ENCODE measurements at regions not wholly inside any gene's neighbourhood (a gene's known extent, or its start where the extent isn't known, plus 50 kb on each side); places are given as distances from the start of the nearest gene placed in this dataset.

DNA sequence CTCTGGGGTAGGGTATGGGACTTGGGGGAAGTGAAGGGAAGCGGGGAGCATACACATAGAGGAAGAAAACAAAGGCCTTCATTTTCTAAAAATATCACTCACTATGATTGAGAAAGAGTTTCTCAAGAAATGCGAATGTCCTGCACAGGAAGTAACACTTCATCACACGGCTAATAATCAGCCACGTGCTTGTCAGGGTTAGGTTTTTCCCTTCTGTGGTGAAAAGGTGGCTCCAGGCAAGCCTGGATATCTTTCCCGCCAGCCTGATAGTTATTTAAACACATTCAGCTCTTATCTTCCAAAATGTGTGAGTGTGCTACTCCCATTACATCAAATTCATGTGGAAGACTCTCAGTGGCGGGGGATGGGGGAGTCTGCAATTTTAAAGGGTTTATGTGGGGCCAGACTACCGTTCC is 166.4 kb upstream of the ADO start:
- TF ChIP-seq OSR2 (tag by site-specific recombination; IDR thresholded peaks at IDR 0.05) (no peak), ZNF146 (tag by site-specific recombination; IDR thresholded peaks at IDR 0.05) (no peak), ZNF701 (tag by site-specific recombination; IDR thresholded peaks at IDR 0.05) (no peak), ZFP41 (tag by site-specific recombination; IDR thresholded peaks at IDR 0.05; ENCODE audit: borderline replicate concordance) (no peak), ZNF350 (tag by site-specific recombination; IDR thresholded peaks at IDR 0.05) (no peak), GLI4 (tag by site-specific recombination; IDR thresholded peaks at IDR 0.05) (no peak), SETDB1 (IDR thresholded peaks at IDR 0.05; ENCODE audit: insufficient read length, low read length) (no peak), ZNF157 (tag by site-specific recombination; IDR thresholded peaks at IDR 0.05) (no peak), ZNF544 (tag by site-specific recombination; IDR thresholded peaks at IDR 0.05) (no peak), ZBTB1 (tag by site-specific recombination; IDR thresholded peaks at IDR 0.05) (no peak), ZNF2 (tag by site-specific recombination; IDR thresholded peaks at IDR 0.05) (no peak), ZNF555 (tag by site-specific recombination; conservative IDR thresholded peaks at IDR 0.05) (no peak), ZNF16 (tag by site-specific recombination; IDR thresholded peaks at IDR 0.05; ENCODE audit: low read depth) (no peak), KLF8 (tag by site-specific recombination; IDR thresholded peaks at IDR 0.05) (no peak), ZNF423 (tag by site-specific recombination; IDR thresholded peaks at IDR 0.05) (no peak), ZNF777 (tag by site-specific recombination; IDR thresholded peaks at IDR 0.05; ENCODE audit: borderline replicate concordance) (no peak), ZNF510 (tag by site-specific recombination; IDR thresholded peaks at IDR 0.05; ENCODE audit: insufficient replicate concordance) (no peak), ZNF221 (tag by site-specific recombination; IDR thresholded peaks at IDR 0.05; ENCODE audit: borderline replicate concordance) (no peak)
- TF ChIP-seq, protein P1, sequence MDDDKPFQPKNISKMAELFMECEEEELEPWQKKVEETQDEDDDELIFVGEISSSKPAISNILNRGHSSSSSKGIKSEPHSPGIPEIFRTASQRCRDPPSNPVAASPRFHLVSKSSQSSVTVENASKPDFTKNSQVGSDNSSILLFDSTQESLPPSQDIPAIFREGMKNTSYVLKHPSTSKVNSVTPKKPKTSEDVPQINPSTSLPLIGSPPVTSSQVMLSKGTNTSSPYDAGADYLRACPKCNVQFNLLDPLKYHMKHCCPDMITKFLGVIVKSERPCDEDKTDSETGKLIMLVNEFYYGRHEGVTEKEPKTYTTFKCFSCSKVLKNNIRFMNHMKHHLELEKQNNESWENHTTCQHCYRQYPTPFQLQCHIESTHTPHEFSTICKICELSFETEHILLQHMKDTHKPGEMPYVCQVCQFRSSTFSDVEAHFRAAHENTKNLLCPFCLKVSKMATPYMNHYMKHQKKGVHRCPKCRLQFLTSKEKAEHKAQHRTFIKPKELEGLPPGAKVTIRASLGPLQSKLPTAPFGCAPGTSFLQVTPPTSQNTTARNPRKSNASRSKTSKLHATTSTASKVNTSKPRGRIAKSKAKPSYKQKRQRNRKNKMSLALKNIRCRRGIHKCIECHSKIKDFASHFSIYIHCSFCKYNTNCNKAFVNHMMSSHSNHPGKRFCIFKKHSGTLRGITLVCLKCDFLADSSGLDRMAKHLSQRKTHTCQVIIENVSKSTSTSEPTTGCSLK (tag by site-specific recombination; IDR thresholded peaks at IDR 0.05), result no peak
- TF ChIP-seq, protein P2, sequence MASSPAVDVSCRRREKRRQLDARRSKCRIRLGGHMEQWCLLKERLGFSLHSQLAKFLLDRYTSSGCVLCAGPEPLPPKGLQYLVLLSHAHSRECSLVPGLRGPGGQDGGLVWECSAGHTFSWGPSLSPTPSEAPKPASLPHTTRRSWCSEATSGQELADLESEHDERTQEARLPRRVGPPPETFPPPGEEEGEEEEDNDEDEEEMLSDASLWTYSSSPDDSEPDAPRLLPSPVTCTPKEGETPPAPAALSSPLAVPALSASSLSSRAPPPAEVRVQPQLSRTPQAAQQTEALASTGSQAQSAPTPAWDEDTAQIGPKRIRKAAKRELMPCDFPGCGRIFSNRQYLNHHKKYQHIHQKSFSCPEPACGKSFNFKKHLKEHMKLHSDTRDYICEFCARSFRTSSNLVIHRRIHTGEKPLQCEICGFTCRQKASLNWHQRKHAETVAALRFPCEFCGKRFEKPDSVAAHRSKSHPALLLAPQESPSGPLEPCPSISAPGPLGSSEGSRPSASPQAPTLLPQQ (tag by site-specific recombination; IDR thresholded peaks at IDR 0.05), result no peak
- H3K4me1 ChIP-seq (ENCODE audit: control insufficient read depth, insufficient read depth, low read length), result no peaks in the 10 kb centered on the region
- H3K4me3 ChIP-seq (ENCODE audit: low read depth, low read length), result no peak overlapping the region
- H3K36me3 ChIP-seq (ENCODE audit: control insufficient read depth in 2 of 2, insufficient read depth in 1 of 2, low read length in 2 of 2), result no peaks in the 10 kb centered on the region
- ChIA-PET POLR2A (no interaction called here), CTCF (interaction anchor here (1.0 to 1.1 kb wide), 2 partner anchors 28 to 84 kb away, joined by 3 read pairs; no protein-coding TSS in a partner anchor)
- no peak overlapping the region for H3K27ac ChIP-seq (ENCODE audit: extremely low read depth, low read depth, low read length)
- no peaks in the 10 kb centered on the region for H3K9me3 ChIP-seq (ENCODE audit: control insufficient read depth, insufficient read depth, low read depth, low read length)

DNA sequence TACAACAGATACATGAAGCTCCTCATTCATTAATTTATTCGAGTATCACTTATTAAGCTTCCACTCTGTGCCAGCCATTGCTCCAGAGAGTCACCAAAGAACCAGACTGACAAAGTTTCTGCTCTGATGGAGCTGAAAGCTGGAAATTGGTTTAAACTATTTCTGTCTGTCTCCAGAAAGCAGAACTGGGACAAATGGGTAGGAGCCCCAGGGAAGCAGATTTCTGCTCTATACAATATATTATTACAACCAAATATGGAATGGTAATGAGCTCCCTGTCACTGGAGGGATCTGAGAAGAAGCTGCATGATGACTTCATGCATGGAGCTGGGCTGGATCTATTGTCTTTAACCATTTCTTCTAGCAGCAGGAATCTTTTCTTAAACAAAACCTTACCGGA is 165.4 kb upstream of the ADO start:
- POLR2A ChIA-PET, result no interaction called here
- Histone ChIP-seq H3K36me3 (ENCODE audit: control insufficient read depth in 2 of 2, insufficient read depth in 1 of 2, low read length in 2 of 2) (no peaks in the 10 kb centered on the region), H3K27ac (ENCODE audit: extremely low read depth, low read depth, low read length) (no peak overlapping the region), H3K4me1 (ENCODE audit: control insufficient read depth, insufficient read depth, low read length) (no peaks in the 10 kb centered on the region), H3K4me3 (ENCODE audit: low read depth, low read length) (no peak overlapping the region), H3K9me3 (ENCODE audit: control insufficient read depth, insufficient read depth, low read depth, low read length) (no peaks in the 10 kb centered on the region)
- CTCF ChIA-PET, result no interaction called here
- TF ChIP-seq ZNF114 (tag by site-specific recombination; IDR thresholded peaks at IDR 0.05) (no peak), ZNF24 (tag by site-specific recombination; IDR thresholded peaks at IDR 0.05) (no peak), ZNF514 (tag by site-specific recombination; IDR thresholded peaks at IDR 0.05) (no peak), ZEB2 (tag by site-specific recombination; IDR thresholded peaks at IDR 0.05) (no peak), OSR2 (tag by site-specific recombination; IDR thresholded peaks at IDR 0.05) (no peak)
- TF ChIP-seq, protein P1 (tag by site-specific recombination; IDR thresholded peaks at IDR 0.05), result no peak
